ENCODE measurements at regions not wholly inside any gene's neighbourhood (a gene's known extent, or its start where the extent isn't known, plus 50 kb on each side); places are given as distances from the start of the nearest gene placed in this dataset.

GRCh38 chr3:145368748-145369147 is 792.2 kb downstream of the PLOD2 start:
- Mint-ChIP-seq H3K4me1 (no peaks in the 10 kb centered on the region), H3K4me3 (no peak overlapping the region), H3K9me3 (no peaks in the 10 kb centered on the region), H3K36me3 (ENCODE audit: low read depth) (no peaks in the 10 kb centered on the region), H3K27ac (no peak overlapping the region), H3K27me3 (ENCODE audit: low read depth) (no peaks in the 10 kb centered on the region)
- no peak for TF ChIP-seq CTCF (IDR thresholded peaks at IDR 0.05; ENCODE audit: unreplicated experiment in 3 of 3)

- no peaks in the 10 kb centered on the region for H3K9me3 Mint-ChIP-seq
- H3K27me3 Mint-ChIP-seq (ENCODE audit: low read depth), result no peaks in the 10 kb centered on the region
- no peak for TF ChIP-seq CTCF (IDR thresholded peaks at IDR 0.05; ENCODE audit: unreplicated experiment in 3 of 3)
- H3K27ac Mint-ChIP-seq, result no peak overlapping the region
- H3K36me3 Mint-ChIP-seq (ENCODE audit: low read depth), result no peaks in the 10 kb centered on the region
- H3K4me3 Mint-ChIP-seq, result no peak overlapping the region
- no peaks in the 10 kb centered on the region for H3K4me1 Mint-ChIP-seq
Measured at GRCh38 chr3:145370870-145371269, 790.1 kb downstream of the PLOD2 start.

GRCh38 chr3:145377301-145377700 is 783.7 kb downstream of the PLOD2 start:
- H3K27ac Mint-ChIP-seq, result no peak overlapping the region
- no peaks in the 10 kb centered on the region for H3K36me3 Mint-ChIP-seq (ENCODE audit: low read depth)
- H3K4me3 Mint-ChIP-seq, result no peak overlapping the region
- no peaks in the 10 kb centered on the region for H3K4me1 Mint-ChIP-seq
- no peak for TF ChIP-seq CTCF (IDR thresholded peaks at IDR 0.05; ENCODE audit: unreplicated experiment in 3 of 3)
- no peaks in the 10 kb centered on the region for H3K27me3 Mint-ChIP-seq (ENCODE audit: low read depth)
- no peaks in the 10 kb centered on the region for H3K9me3 Mint-ChIP-seq

GRCh38 chr3:145383416-145383815 is 777.6 kb downstream of the PLOD2 start:
- peaks cover 5% of the 10 kb centered on the region for H3K9me3 Mint-ChIP-seq
- no peak overlapping the region for H3K27ac Mint-ChIP-seq
- no peak for TF ChIP-seq CTCF (IDR thresholded peaks at IDR 0.05; ENCODE audit: unreplicated experiment in 3 of 3)
- H3K36me3 Mint-ChIP-seq (ENCODE audit: low read depth), result no peaks in the 10 kb centered on the region
- H3K4me1 Mint-ChIP-seq, result no peaks in the 10 kb centered on the region
- no peaks in the 10 kb centered on the region for H3K27me3 Mint-ChIP-seq (ENCODE audit: low read depth)
- no peak overlapping the region for H3K4me3 Mint-ChIP-seq

- H3K36me3 Mint-ChIP-seq (ENCODE audit: low read depth), result no peaks in the 10 kb centered on the region
- TF ChIP-seq CTCF (IDR thresholded peaks at IDR 0.05; ENCODE audit: unreplicated experiment in 3 of 3), result no peak
Measured at GRCh38 chr3:145384307-145384706, 776.7 kb downstream of the PLOD2 start.

GRCh38 chr3:145387211-145387610 is 773.8 kb downstream of the PLOD2 start:
- Mint-ChIP-seq H3K27ac (no peak overlapping the region), H3K9me3 (peaks cover 13% of the 10 kb centered on the region), H3K4me3 (no peak overlapping the region), H3K36me3 (ENCODE audit: low read depth) (no peaks in the 10 kb centered on the region), H3K4me1 (no peaks in the 10 kb centered on the region), H3K27me3 (ENCODE audit: low read depth) (no peaks in the 10 kb centered on the region)
- TF ChIP-seq CTCF (IDR thresholded peaks at IDR 0.05; ENCODE audit: unreplicated experiment in 3 of 3), result no peak

More at GRCh38 chr3:145384307-145384706, 776.7 kb downstream of the PLOD2 start:
- H3K27me3 Mint-ChIP-seq (ENCODE audit: low read depth), result no peaks in the 10 kb centered on the region
- peaks cover 10% of the 10 kb centered on the region for H3K9me3 Mint-ChIP-seq
- no peaks in the 10 kb centered on the region for H3K4me1 Mint-ChIP-seq
- no peak overlapping the region for H3K27ac Mint-ChIP-seq
- H3K4me3 Mint-ChIP-seq, result no peak overlapping the region
